ENCODE measurements at regions not wholly inside any gene's neighbourhood (a gene's known extent, or its start where the extent isn't known, plus 50 kb on each side); places are given as distances from the start of the nearest gene placed in this dataset.

- TF ChIP-seq CTCF (IDR thresholded peaks at IDR 0.05) = no peak
Measured at GRCh38 chr2:234138836-234139235, 88.3 kb downstream of the SPP2 start.

GRCh38 chr2:234137400-234138014 lies 87.0 kb downstream of the SPP2 start:
- no peak for TF ChIP-seq CTCF (IDR thresholded peaks at IDR 0.05)

- no peak for TF ChIP-seq CTCF (IDR thresholded peaks at IDR 0.05)
Measured at GRCh38 chr2:234136461-234136860, 86.0 kb downstream of the SPP2 start.

GRCh38 chr2:234135750-234136221 lies 85.3 kb downstream of the SPP2 start:
- TF ChIP-seq CTCF (IDR thresholded peaks at IDR 0.05) = peak; percentile 67

GRCh38 chr2:234134496-234134895 lies 84.0 kb downstream of the SPP2 start:
- no peak for TF ChIP-seq CTCF (IDR thresholded peaks at IDR 0.05)

- no peak for TF ChIP-seq CTCF (IDR thresholded peaks at IDR 0.05)
Measured at GRCh38 chr2:234133004-234133403, 82.5 kb downstream of the SPP2 start.

- TF ChIP-seq CTCF (IDR thresholded peaks at IDR 0.05) = no peak
Measured at GRCh38 chr2:234130777-234131181, 80.3 kb downstream of the SPP2 start.

- TF ChIP-seq CTCF (IDR thresholded peaks at IDR 0.05) = no peak
Measured at GRCh38 chr2:234128606-234129005, 78.1 kb downstream of the SPP2 start.
